DND-41 (cell line): ENCODE measurements at regions not wholly inside any gene's neighbourhood (a gene's known extent, or its start where the extent isn't known, plus 50 kb on each side); places are given as distances from the start of the nearest gene placed in this dataset.

Experiments used
- ATAC-seq: fragments of 200-7000 bp; cut with Tn5 transposase; 3 replicates; pipeline ENCODE4 v1.9.1; 2021; ENCODE audit warnings: low read depth; ENCODE audit not compliant: insufficient read depth
- DNase-seq: peaks from one replicate; pipeline ENCODE4 v3.0.0-alpha.2; 2020
- H2AFZ ChIP-seq: 2 replicates; pipeline ENCODE4 v1.6.0; 2012; ENCODE audit warnings: low read depth, low read length
- H3K27ac ChIP-seq: 2 replicates; pipeline ENCODE4 v1.5.1; 2012; ENCODE audit warnings: low read length, inconsistent platforms
- H3K27me3 ChIP-seq: fragments of 200-600 bp; sonication (generic); 2 replicates; pipeline ENCODE4 v1.6.0; 2012; ENCODE audit warnings: low read length, mild to moderate bottlenecking, inconsistent platforms; ENCODE audit not compliant: insufficient read depth, poor library complexity
- H3K36me3 ChIP-seq: 2 replicates; pipeline ENCODE4 v1.5.1; 2012; ENCODE audit warnings: low read length, inconsistent platforms; ENCODE audit not compliant: insufficient read depth
- H3K4me1 ChIP-seq: 2 replicates; pipeline ENCODE4 v1.5.1; 2012; ENCODE audit warnings: mild to moderate bottlenecking, low read length; ENCODE audit not compliant: insufficient read depth
- H3K4me2 ChIP-seq: 2 replicates; pipeline ENCODE4 v1.6.0; 2012; ENCODE audit warnings: mild to moderate bottlenecking, moderate library complexity, low read length, inconsistent platforms; ENCODE audit not compliant: insufficient read depth
- H3K4me3 ChIP-seq, 2 experiments: fragments of 200-600 bp in 1 of 2; shearing (Covaris generic) in 1 of 2; 2 replicates each; pipeline ENCODE4 v1.5.1; 2012 to 2016; ENCODE audit warnings: inconsistent platforms in 2 of 2, low read length in 2 of 2, mild to moderate bottlenecking in 2 of 2, low read depth in 1 of 2, moderate library complexity in 1 of 2
- H3K79me2 ChIP-seq: 2 replicates; pipeline ENCODE4 v1.6.0; 2012; ENCODE audit warnings: low read length, inconsistent platforms; ENCODE audit not compliant: insufficient read depth
- H3K9ac ChIP-seq: 2 replicates; pipeline ENCODE4 v1.6.0; 2012; ENCODE audit warnings: low read depth, mild to moderate bottlenecking, inconsistent platforms, low read length, moderate library complexity
- H3K9me3 ChIP-seq: 2 replicates; pipeline ENCODE4 v1.5.1; 2012; ENCODE audit warnings: low read length, moderate library complexity, mild to moderate bottlenecking, inconsistent platforms; ENCODE audit not compliant: insufficient read depth, severe bottlenecking
- H4K20me1 ChIP-seq: 2 replicates; pipeline ENCODE4 v1.6.0; 2012; ENCODE audit warnings: low read length; ENCODE audit not compliant: insufficient read depth
- CTCF ChIP-seq: IDR thresholded peaks from 2 replicates; pipeline ENCODE4 v1.5.1; 2012; ENCODE audit warnings: borderline replicate concordance, low read length, moderate library complexity, mild to moderate bottlenecking; ENCODE audit not compliant: poor library complexity, severe bottlenecking; ENCODE audit errors: extremely low read depth
- EZH2 ChIP-seq: IDR thresholded peaks from 3 replicates; pipeline ENCODE4 v1.6.1; 2012; ENCODE audit warnings: borderline replicate concordance, low read depth, mild to moderate bottlenecking, moderate library complexity, low read length, inconsistent platforms; ENCODE audit not compliant: severe bottlenecking

- no peaks in the 10 kb centered on the region for H3K36me3 ChIP-seq
- H2AFZ ChIP-seq: no peak overlapping the region
- H3K4me1 ChIP-seq: no peaks in the 10 kb centered on the region
- no peaks in the 10 kb centered on the region for H4K20me1 ChIP-seq
- no peaks in the 10 kb centered on the region for H3K9me3 ChIP-seq
- no peak for TF ChIP-seq EZH2
- no peak for TF ChIP-seq CTCF
- ATAC-seq (no peak), DNase-seq (no peak)
- H3K4me2 ChIP-seq: no peak overlapping the region
- no peak overlapping the region for H3K27ac ChIP-seq
- H3K4me3 ChIP-seq: no peak overlapping the region
- H3K27me3 ChIP-seq: no peaks in the 10 kb centered on the region
- H3K79me2 ChIP-seq: no peaks in the 10 kb centered on the region
- no peak overlapping the region for H3K9ac ChIP-seq
Observed at GRCh38 chr3:191743283-191743682, 282.3 kb downstream of the PYDC2 start.

- Histone ChIP-seq H4K20me1 (no peaks in the 10 kb centered on the region), H3K4me3 (no peak overlapping the region), H3K79me2 (no peaks in the 10 kb centered on the region), H3K9me3 (no peaks in the 10 kb centered on the region), H3K4me2 (no peak overlapping the region), H3K9ac (no peak overlapping the region), H3K27ac (no peak overlapping the region), H3K27me3 (no peaks in the 10 kb centered on the region), H3K36me3 (no peaks in the 10 kb centered on the region), H2AFZ (no peak overlapping the region), H3K4me1 (no peaks in the 10 kb centered on the region)
- DNase-seq (no peak), ATAC-seq (no peak)
- no peak for TF ChIP-seq CTCF
- no peak for TF ChIP-seq EZH2
Observed at GRCh38 chr3:191750618-191751017, 289.7 kb downstream of the PYDC2 start.

- H3K4me1 ChIP-seq: no peaks in the 10 kb centered on the region
- no peaks in the 10 kb centered on the region for H3K27me3 ChIP-seq
- DNase-seq: no peak
- H3K4me3 ChIP-seq: no peak overlapping the region
- no peak overlapping the region for H3K4me2 ChIP-seq
- H2AFZ ChIP-seq: no peak overlapping the region
- no peaks in the 10 kb centered on the region for H3K9me3 ChIP-seq
- ATAC-seq: no peak
- H3K36me3 ChIP-seq: no peaks in the 10 kb centered on the region
- H3K9ac ChIP-seq: no peak overlapping the region
- H3K79me2 ChIP-seq: no peaks in the 10 kb centered on the region
- no peaks in the 10 kb centered on the region for H4K20me1 ChIP-seq
- TF ChIP-seq CTCF (no peak), EZH2 (no peak)
- no peak overlapping the region for H3K27ac ChIP-seq
Observed at GRCh38 chr3:191753196-191753595, 292.2 kb downstream of the PYDC2 start.

GRCh38 chr3:191761906-191762305 lies 300.9 kb downstream of the PYDC2 start:
- TF ChIP-seq EZH2: no peak
- TF ChIP-seq CTCF: no peak
- no peaks in the 10 kb centered on the region for H3K79me2 ChIP-seq
- H3K4me3 ChIP-seq: no peak overlapping the region
- H3K36me3 ChIP-seq: no peaks in the 10 kb centered on the region
- H2AFZ ChIP-seq: no peak overlapping the region
- ATAC-seq: no peak
- no peaks in the 10 kb centered on the region for H3K4me1 ChIP-seq
- H3K9me3 ChIP-seq: no peaks in the 10 kb centered on the region
- no peak overlapping the region for H3K4me2 ChIP-seq
- no peaks in the 10 kb centered on the region for H4K20me1 ChIP-seq
- H3K27me3 ChIP-seq: no peaks in the 10 kb centered on the region
- H3K27ac ChIP-seq: no peak overlapping the region
- H3K9ac ChIP-seq: no peak overlapping the region
- DNase-seq: no peak
